Subcutaneous abdominal adipose tissue (tissue), 5 donors: ENCODE measurements at regions not wholly inside any gene's neighbourhood (a gene's known extent, or its start where the extent isn't known, plus 50 kb on each side); places are given as distances from the start of the nearest gene placed in this dataset.
"Not testable (repeated sequence)": the region's sequence is repeated elsewhere in the genome, so short reads cannot be mapped to it uniquely, and the experiment has no call there.

Source experiments
- H3K27ac ChIP-seq: one replicate; pipeline ENCODE4 v1.7.0; 2013; ENCODE audit warnings: low read depth, mild to moderate bottlenecking, inconsistent platforms, low read length, moderate library complexity
- H3K27me3 ChIP-seq, 5 donors: one replicate each; pipeline ENCODE4 v1.7.0; 2013; ENCODE audit warnings: low read length in 5 of 5, inconsistent platforms in 1 of 5; ENCODE audit not compliant: control insufficient read depth in 5 of 5, insufficient read depth in 4 of 5
- H3K36me3 ChIP-seq, 5 donors: one replicate each; pipeline ENCODE4 v1.7.0; 2013; ENCODE audit warnings: low read length in 5 of 5; ENCODE audit not compliant: control insufficient read depth in 5 of 5, insufficient read depth in 5 of 5
- H3K4me1 ChIP-seq, 5 donors: one replicate each; pipeline ENCODE4 v1.7.0; 2013; ENCODE audit warnings: low read length in 5 of 5, mild to moderate bottlenecking in 3 of 5, moderate library complexity in 1 of 5; ENCODE audit not compliant: control insufficient read depth in 5 of 5, insufficient read depth in 5 of 5
- H3K4me3 ChIP-seq, 5 donors: one replicate each; pipeline ENCODE4 v1.7.0; 2013; ENCODE audit warnings: low read length in 5 of 5, low read depth in 1 of 5
- H3K9ac ChIP-seq, 5 donors: one replicate each; pipeline ENCODE4 v1.7.0; 2013; ENCODE audit warnings: low read length in 5 of 5, mild to moderate bottlenecking in 4 of 5, moderate library complexity in 3 of 5
- H3K9me3 ChIP-seq, 5 donors: one replicate each; pipeline ENCODE4 v1.7.0; 2013; ENCODE audit warnings: low read length in 5 of 5; ENCODE audit not compliant: control insufficient read depth in 5 of 5
- donor health status: healthy.
- donor health status: healthy.
- donor health status: healthy.
- donor health status: healthy.
- donor health status: healthy.

- H3K9me3 ChIP-seq = no peaks in the 10 kb centered on the region
- H3K9ac ChIP-seq = no peak overlapping the region
- no peak overlapping the region for H3K4me3 ChIP-seq
- no peaks in the 10 kb centered on the region for H3K36me3 ChIP-seq
- H3K27me3 ChIP-seq = no peaks in the 10 kb centered on the region
- peaks cover 0 to 34% (median 19%) of the 10 kb centered on the region in 5 donors for H3K4me1 ChIP-seq
- H3K27ac ChIP-seq = no peak overlapping the region
These were observed 109.3 kb upstream of the ATL2 start for GRCh38 chr2:38486213-38487026.

GRCh38 chr2:38485734-38486133 lies 108.7 kb upstream of the ATL2 start:
- Histone ChIP-seq H3K9me3 (peaks cover 0 to 6% (median 5%) of the 10 kb centered on the region in 5 donors), H3K27ac (no peak overlapping the region), H3K4me3 (no peak overlapping the region), H3K27me3 (no peaks in the 10 kb centered on the region), H3K36me3 (peaks cover 0 to 6% (median 0%) of the 10 kb centered on the region in 5 donors), H3K9ac (no peak overlapping the region), H3K4me1 (peaks cover 0 to 29% (median 19%) of the 10 kb centered on the region in 5 donors)

GRCh38 chr2:38484957-38485356 lies 107.9 kb upstream of the ATL2 start:
- Histone ChIP-seq H3K4me3 (no peak overlapping the region), H3K27me3 (no peaks in the 10 kb centered on the region), H3K27ac (no peak overlapping the region), H3K4me1 (peaks cover 0 to 21% (median 15%) of the 10 kb centered on the region in 5 donors), H3K9ac (no peak overlapping the region), H3K36me3 (peaks cover 0 to 11% (median 0%) of the 10 kb centered on the region in 5 donors), H3K9me3 (peaks cover 2 to 14% (median 12%) of the 10 kb centered on the region in 5 donors)

- H3K36me3 ChIP-seq = peaks cover 0 to 11% (median 0%) of the 10 kb centered on the region in 5 donors
- H3K4me3 ChIP-seq = no peak overlapping the region
- peaks cover 2 to 15% (median 13%) of the 10 kb centered on the region in 5 donors for H3K9me3 ChIP-seq
- no peaks in the 10 kb centered on the region for H3K27me3 ChIP-seq
- H3K9ac ChIP-seq = no peak overlapping the region
- H3K27ac ChIP-seq = no peak overlapping the region
- peaks cover 0 to 14% (median 13%) of the 10 kb centered on the region in 5 donors for H3K4me1 ChIP-seq
These were observed 106.9 kb upstream of the ATL2 start for GRCh38 chr2:38483776-38484501.

GRCh38 chr2:38482710-38483109 lies 105.6 kb upstream of the ATL2 start:
- not testable (repeated sequence) for H3K27me3 ChIP-seq, H3K4me3 ChIP-seq, H3K9ac ChIP-seq, H3K27ac ChIP-seq
- Histone ChIP-seq H3K4me1 (peaks cover 0 to 14% (median 13%) of the 10 kb centered on the region in 5 donors), H3K9me3 (peaks cover 2 to 15% (median 13%) of the 10 kb centered on the region in 5 donors), H3K36me3 (peaks cover 0 to 11% (median 0%) of the 10 kb centered on the region in 5 donors)

- Histone ChIP-seq H3K27ac (no peak overlapping the region), H3K9ac (no peak overlapping the region), H3K4me3 (no peak overlapping the region), H3K9me3 (peaks cover 2 to 15% (median 13%) of the 10 kb centered on the region in 5 donors), H3K4me1 (peaks cover 0 to 6% (median 0%) of the 10 kb centered on the region in 5 donors), H3K27me3 (no peaks in the 10 kb centered on the region), H3K36me3 (peaks cover 0 to 11% (median 0%) of the 10 kb centered on the region in 5 donors)
These were observed 103.5 kb upstream of the ATL2 start for GRCh38 chr2:38480617-38481016.

GRCh38 chr2:38477006-38477405 lies 99.9 kb upstream of the ATL2 start:
- Histone ChIP-seq H3K27me3 (no peaks in the 10 kb centered on the region), H3K4me1 (peaks cover 0 to 7% (median 0%) of the 10 kb centered on the region in 5 donors), H3K9ac (no peak overlapping the region), H3K27ac (no peak overlapping the region), H3K9me3 (peaks cover 2 to 15% (median 13%) of the 10 kb centered on the region in 5 donors), H3K36me3 (peaks cover 0 to 11% (median 0%) of the 10 kb centered on the region in 5 donors), H3K4me3 (no peak overlapping the region)

- Histone ChIP-seq H3K9ac (no peak overlapping the region), H3K27me3 (no peaks in the 10 kb centered on the region), H3K9me3 (peaks cover 2 to 7% (median 6%) of the 10 kb centered on the region in 5 donors), H3K27ac (no peak overlapping the region), H3K4me3 (no peak overlapping the region), H3K36me3 (peaks cover 0 to 3% (median 0%) of the 10 kb centered on the region in 5 donors), H3K4me1 (peaks cover 0 to 7% (median 0%) of the 10 kb centered on the region in 5 donors)
These were observed 98.5 kb upstream of the ATL2 start for GRCh38 chr2:38475567-38475881.

GRCh38 chr2:38474715-38475566 lies 97.9 kb upstream of the ATL2 start:
- Histone ChIP-seq H3K36me3 (no peaks in the 10 kb centered on the region), H3K27me3 (no peaks in the 10 kb centered on the region), H3K9ac (no peak overlapping the region), H3K4me3 (no peak overlapping the region), H3K4me1 (peaks cover 0 to 8% (median 0%) of the 10 kb centered on the region in 5 donors), H3K9me3 (peaks cover 0 to 1% (median 0%) of the 10 kb centered on the region in 5 donors), H3K27ac (no peak overlapping the region)
